ENCODE measurements at regions not wholly inside any gene's neighbourhood (a gene's known extent, or its start where the extent isn't known, plus 50 kb on each side); places are given as distances from the start of the nearest gene placed in this dataset.

DNA sequence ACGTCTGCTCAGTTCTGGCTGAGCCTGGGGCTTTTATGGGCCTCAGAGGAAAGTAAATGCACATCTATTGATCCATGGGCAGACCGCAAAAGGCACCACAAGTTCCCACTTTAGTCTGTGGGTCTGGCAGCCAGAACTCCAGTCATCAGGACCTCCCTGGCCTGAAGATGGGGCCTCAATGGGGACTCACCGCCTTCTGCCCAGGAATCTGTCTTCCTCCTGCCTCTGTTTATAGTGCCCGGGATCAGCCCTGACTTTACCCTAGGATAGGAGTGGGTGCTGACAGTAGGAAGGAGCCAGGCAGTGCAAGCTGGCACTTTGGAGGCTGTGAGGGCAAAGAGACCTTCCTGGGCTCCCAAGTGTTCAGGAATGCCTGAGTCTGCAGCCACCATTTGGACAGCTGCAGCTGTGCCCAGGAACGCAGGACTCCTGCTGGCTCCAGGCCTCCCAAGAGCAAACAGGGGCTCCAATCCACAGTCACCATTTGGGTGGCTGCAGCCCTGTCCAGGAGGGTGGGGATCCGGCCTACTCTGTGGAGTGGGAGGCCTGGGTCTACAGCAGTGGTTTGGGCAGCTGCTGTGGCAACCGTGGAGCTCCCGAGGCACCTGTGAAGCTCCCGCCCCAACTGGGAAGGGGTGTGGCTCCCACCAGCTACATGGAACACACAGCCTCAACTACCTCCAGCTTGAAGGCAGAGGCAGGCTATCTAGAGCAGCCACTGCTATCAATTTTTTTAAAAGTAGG is 1440.9 kb upstream of the ADGRL3 start:
- H3K9me3 ChIP-seq (ENCODE audit: low read depth) = no peaks in the 10 kb centered on the region
- H3K27me3 ChIP-seq = no peaks in the 10 kb centered on the region
- H3K4me1 ChIP-seq (ENCODE audit: insufficient read depth) = no peaks in the 10 kb centered on the region
- H4K20me1 ChIP-seq (ENCODE audit: insufficient read depth, poor library complexity, severe bottlenecking) = no peaks in the 10 kb centered on the region
- TF ChIP-seq EZH2 (IDR thresholded peaks at IDR 0.05; ENCODE audit: borderline replicate concordance) (no peak), EZH2phosphoT487 (IDR thresholded peaks at IDR 0.05; ENCODE audit: low read depth, severe bottlenecking, unreplicated experiment) (no peak)
- TF ChIP-seq, protein P1, sequence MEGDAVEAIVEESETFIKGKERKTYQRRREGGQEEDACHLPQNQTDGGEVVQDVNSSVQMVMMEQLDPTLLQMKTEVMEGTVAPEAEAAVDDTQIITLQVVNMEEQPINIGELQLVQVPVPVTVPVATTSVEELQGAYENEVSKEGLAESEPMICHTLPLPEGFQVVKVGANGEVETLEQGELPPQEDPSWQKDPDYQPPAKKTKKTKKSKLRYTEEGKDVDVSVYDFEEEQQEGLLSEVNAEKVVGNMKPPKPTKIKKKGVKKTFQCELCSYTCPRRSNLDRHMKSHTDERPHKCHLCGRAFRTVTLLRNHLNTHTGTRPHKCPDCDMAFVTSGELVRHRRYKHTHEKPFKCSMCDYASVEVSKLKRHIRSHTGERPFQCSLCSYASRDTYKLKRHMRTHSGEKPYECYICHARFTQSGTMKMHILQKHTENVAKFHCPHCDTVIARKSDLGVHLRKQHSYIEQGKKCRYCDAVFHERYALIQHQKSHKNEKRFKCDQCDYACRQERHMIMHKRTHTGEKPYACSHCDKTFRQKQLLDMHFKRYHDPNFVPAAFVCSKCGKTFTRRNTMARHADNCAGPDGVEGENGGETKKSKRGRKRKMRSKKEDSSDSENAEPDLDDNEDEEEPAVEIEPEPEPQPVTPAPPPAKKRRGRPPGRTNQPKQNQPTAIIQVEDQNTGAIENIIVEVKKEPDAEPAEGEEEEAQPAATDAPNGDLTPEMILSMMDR (IDR thresholded peaks at IDR 0.05; ENCODE audit: poor library complexity) = no peak
- H3K27ac ChIP-seq = no peak overlapping the region
- no peak for DNase-seq (ENCODE audit: low spot score)
- no peak overlapping the region for H3K4me3 ChIP-seq
- H3K9me2 ChIP-seq (replicated peaks; ENCODE audit: insufficient read depth) = no peaks in the 10 kb centered on the region
- 89% methylated on average over 9 of the region's 9 CpGs for WGBS (ENCODE audit: low lambda C conversion rate, missing lambda C conversion rate)
- H3K4me2 ChIP-seq = no peak overlapping the region
- H3K36me3 ChIP-seq (replicated peaks; ENCODE audit: insufficient read depth, low read depth) = no peaks in the 10 kb centered on the region
- H2AFZ ChIP-seq = no peak overlapping the region
- H3K79me2 ChIP-seq = no peaks in the 10 kb centered on the region

DNA sequence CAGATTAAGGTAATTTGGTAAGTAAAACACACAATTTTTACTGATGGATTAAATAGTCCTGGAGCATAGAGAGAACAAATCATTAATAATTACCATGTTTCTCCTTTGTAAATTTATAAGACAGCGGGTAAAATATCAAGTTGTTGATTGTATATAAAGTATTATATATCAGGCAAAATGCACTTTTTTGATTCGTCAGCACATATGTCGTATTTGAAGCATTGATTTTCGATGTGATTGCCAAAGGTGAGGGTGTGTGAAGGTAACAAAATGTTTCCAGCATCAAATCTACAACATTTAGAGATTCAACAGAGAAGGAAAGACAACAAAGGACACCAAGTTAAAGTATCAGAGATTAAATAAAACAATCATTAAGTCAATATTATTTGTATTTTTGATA is 1437.8 kb upstream of the ADGRL3 start:
- Histone ChIP-seq H3K9me2 (replicated peaks; ENCODE audit: insufficient read depth) (no peaks in the 10 kb centered on the region), H3K4me3 (no peak overlapping the region), H3K27ac (no peak overlapping the region), H3K4me2 (no peak overlapping the region), H3K9me3 (ENCODE audit: low read depth) (no peaks in the 10 kb centered on the region), H2AFZ (no peak overlapping the region), H3K36me3 (replicated peaks; ENCODE audit: insufficient read depth, low read depth) (no peaks in the 10 kb centered on the region), H4K20me1 (ENCODE audit: insufficient read depth, poor library complexity, severe bottlenecking) (no peaks in the 10 kb centered on the region), H3K27me3 (no peaks in the 10 kb centered on the region), H3K79me2 (no peaks in the 10 kb centered on the region), H3K4me1 (ENCODE audit: insufficient read depth) (no peaks in the 10 kb centered on the region)
- no peak for DNase-seq (ENCODE audit: low spot score)
- WGBS (ENCODE audit: low lambda C conversion rate, missing lambda C conversion rate) = 90% methylated on average over 4 of the region's 4 CpGs
- TF ChIP-seq, protein P1 (IDR thresholded peaks at IDR 0.05; ENCODE audit: poor library complexity) = no peak
- no peak for TF ChIP-seq EZH2 (IDR thresholded peaks at IDR 0.05; ENCODE audit: borderline replicate concordance)
- TF ChIP-seq EZH2phosphoT487 (IDR thresholded peaks at IDR 0.05; ENCODE audit: low read depth, severe bottlenecking, unreplicated experiment) = no peak

DNA sequence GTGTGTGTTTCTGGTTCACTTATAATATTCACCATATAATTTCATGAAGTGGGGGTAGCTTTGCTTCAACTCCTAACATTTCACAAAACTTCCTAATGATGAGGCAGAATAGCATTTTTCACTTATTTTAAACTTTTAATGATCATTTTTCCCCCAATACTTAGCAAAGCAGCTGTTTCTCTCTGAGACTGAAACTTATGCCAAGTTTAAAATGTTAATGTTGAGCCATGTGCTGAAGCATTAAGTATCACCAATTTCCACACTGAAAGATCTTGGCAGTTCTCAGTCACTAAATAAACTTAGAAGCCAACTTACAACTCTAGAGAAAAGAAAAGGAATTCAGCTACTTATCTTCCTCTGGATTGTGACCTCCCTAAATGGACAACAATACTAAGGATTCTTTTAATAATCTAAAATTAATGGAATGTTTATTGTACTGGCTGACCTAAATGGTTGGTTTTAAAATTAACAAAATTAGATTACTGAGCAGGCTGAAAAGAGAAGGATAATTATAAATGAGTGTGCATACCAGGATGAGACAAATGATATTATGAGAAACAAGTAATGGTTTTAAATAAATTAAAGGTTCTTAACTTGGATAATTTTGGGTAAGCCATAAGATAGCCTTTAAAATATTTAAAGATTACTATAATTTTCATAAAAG is 1429.4 kb upstream of the ADGRL3 start:
- Histone ChIP-seq H3K4me3 (no peak overlapping the region), H3K9me2 (replicated peaks; ENCODE audit: insufficient read depth) (no peaks in the 10 kb centered on the region), H3K27me3 (no peaks in the 10 kb centered on the region), H3K4me1 (ENCODE audit: insufficient read depth) (no peaks in the 10 kb centered on the region), H2AFZ (no peak overlapping the region), H3K79me2 (no peaks in the 10 kb centered on the region), H3K9me3 (ENCODE audit: low read depth) (no peaks in the 10 kb centered on the region), H3K27ac (no peak overlapping the region), H3K4me2 (no peak overlapping the region), H3K36me3 (replicated peaks; ENCODE audit: insufficient read depth, low read depth) (no peaks in the 10 kb centered on the region), H4K20me1 (ENCODE audit: insufficient read depth, poor library complexity, severe bottlenecking) (no peaks in the 10 kb centered on the region)
- TF ChIP-seq EZH2 (IDR thresholded peaks at IDR 0.05; ENCODE audit: borderline replicate concordance) = no peak
- TF ChIP-seq, protein P1 (IDR thresholded peaks at IDR 0.05; ENCODE audit: poor library complexity) = no peak
- TF ChIP-seq EZH2phosphoT487 (IDR thresholded peaks at IDR 0.05; ENCODE audit: low read depth, severe bottlenecking, unreplicated experiment) = no peak
- no peak for DNase-seq (ENCODE audit: low spot score)

Data from hepatocyte (in vitro differentiated cells).